ENCODE measurements at regions not wholly inside any gene's neighbourhood (a gene's known extent, or its start where the extent isn't known, plus 50 kb on each side); places are given as distances from the start of the nearest gene placed in this dataset.

DNA sequence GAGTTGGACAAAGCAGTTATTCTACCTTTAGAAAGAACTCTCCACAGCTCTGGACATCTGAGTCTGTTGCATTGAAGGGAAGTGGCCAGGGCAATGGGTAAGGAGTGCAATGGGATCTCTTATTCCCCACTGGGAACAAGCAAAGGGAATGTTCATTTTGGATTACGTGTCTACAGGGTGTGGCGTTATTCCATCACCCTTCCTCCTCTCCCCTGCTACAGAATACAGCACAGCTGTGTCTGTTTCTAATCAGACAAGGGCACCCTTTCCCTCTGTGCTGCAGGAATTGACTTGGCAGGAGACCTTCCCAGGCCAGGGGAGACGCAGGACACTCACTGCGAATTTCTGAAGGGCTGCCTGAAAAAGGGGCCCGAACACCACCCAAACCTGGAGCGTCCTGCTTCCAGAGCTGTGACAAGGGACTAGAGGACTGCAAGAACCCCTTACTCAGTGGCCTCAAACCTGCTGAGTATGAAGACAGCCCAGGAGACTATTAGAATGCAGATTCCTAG is 163.6 kb upstream of the RAB4A start:
- Histone ChIP-seq H3K27ac (no peak overlapping the region), H3K27me3 (peaks cover 0 to 6% (median 0%) of the 10 kb centered on the region in 11 experiments; a peak in 4 of 22 replicates), H4K20me1 (peaks cover 0 to 5% (median 0%) of the 10 kb centered on the region in 11 experiments; a peak in 1 of 22 replicates), H3K4me1 (peaks cover 33 to 55% (median 41%) of the 10 kb centered on the region in 10 experiments), H3K9me3 (replicated peaks in 1 of 11) (peaks cover 0 to 6% (median 0%) of the 10 kb centered on the region in 11 experiments; a peak in 2 of 22 replicates), H3K36me3 (no peaks in the 10 kb centered on the region), H3K9ac (no peak overlapping the region), H3K4me3 (no peak overlapping the region), H3K4me2 (peak overlapping the region in 9 of 11 experiments; percentile 2 to 47 (median 20); a peak in 12 of 22 replicates)
- TF ChIP-seq Cebpa-rat (IDR thresholded peaks at IDR 0.05): no peak

DNA sequence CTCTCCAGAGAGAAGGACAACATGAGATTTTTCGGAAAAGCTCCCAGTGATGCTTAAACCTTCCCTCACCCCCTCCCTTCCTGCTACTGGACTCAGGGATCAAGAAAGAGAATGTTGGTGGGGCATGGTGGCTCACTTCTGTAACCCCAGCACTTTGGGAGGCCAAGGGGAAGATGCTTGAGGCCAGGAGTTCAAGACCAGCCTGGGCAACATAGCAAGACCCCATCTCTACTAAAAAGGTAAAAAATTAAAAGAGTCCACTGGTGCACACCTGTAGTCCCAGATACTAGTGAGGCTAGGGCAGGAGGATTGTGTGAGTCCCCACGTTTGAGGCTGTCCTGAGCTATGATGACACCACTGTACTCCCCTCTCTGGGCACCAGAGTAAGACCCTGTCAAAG is 162.9 kb upstream of the RAB4A start:
- Histone ChIP-seq H3K4me3 (no peak overlapping the region), H3K4me2 (peak overlapping the region; percentile 78 to 93 (median 85)), H4K20me1 (peaks cover 0 to 5% (median 0%) of the 10 kb centered on the region in 11 experiments; a peak in 1 of 22 replicates), H3K4me1 (peaks cover 33 to 55% (median 41%) of the 10 kb centered on the region in 10 experiments), H3K36me3 (no peaks in the 10 kb centered on the region), H3K27me3 (peaks cover 0 to 6% (median 0%) of the 10 kb centered on the region in 11 experiments; a peak in 4 of 22 replicates), H3K9me3 (replicated peaks in 1 of 11) (peaks cover 0 to 6% (median 0%) of the 10 kb centered on the region in 11 experiments; a peak in 2 of 22 replicates), H3K27ac (peak overlapping the region in 2 of 11 experiments; percentile 81 to 85; a peak in 4 of 22 replicates), H3K9ac (0 out of 22 replicates have a peak overlapping the region, but pooled peaks of 1 of the 11 experiments have one; percentile 68)
- no peak for TF ChIP-seq Cebpa-rat (IDR thresholded peaks at IDR 0.05)

DNA sequence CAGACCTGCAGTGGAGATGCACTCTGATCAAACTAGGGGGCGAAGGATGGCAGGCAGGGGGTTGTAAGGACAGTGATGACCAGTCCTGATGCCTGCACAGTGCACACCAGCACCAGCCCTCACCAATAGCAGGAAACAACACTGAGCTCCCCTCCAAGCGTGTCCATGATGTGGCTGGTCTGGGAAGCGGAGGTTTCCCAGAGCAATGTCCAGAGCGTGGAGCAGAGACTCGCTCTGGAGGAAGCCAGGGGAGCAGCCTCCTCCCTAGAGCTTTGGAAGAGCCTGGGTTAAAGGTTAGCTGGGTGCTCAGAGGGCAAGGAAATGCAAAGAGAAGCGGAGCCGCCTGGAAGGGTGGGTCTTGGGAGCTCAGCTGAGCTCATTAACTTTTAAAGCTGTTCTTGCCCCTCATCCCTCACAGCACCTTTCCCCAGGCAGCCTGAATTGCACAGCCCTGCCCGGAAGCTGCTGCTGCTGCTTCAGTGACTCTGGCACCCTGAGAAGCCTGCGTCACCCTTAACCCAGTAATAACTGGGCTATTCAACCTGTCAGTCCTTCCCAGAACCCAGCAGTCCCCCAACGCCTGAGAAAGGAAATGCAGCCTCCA is 162.2 kb upstream of the RAB4A start:
- TF ChIP-seq Cebpa-rat (IDR thresholded peaks at IDR 0.05): no peak
- peak overlapping the region in 10 of 11 experiments; percentile 9 to 68 (median 51); a peak in 13 of 22 replicates for H3K9ac ChIP-seq
- H3K4me2 ChIP-seq: peak overlapping the region; percentile 78 to 93 (median 85)
- peaks cover 0 to 6% (median 0%) of the 10 kb centered on the region in 11 experiments; a peak in 2 of 22 replicates for H3K9me3 ChIP-seq (replicated peaks in 1 of 11)
- peaks cover 34 to 62% (median 44%) of the 10 kb centered on the region in 10 experiments for H3K4me1 ChIP-seq
- H4K20me1 ChIP-seq: peaks cover 0 to 5% (median 0%) of the 10 kb centered on the region in 11 experiments; a peak in 1 of 22 replicates
- H3K4me3 ChIP-seq: no peak overlapping the region
- H3K27me3 ChIP-seq: peaks cover 0 to 6% (median 0%) of the 10 kb centered on the region in 11 experiments; a peak in 4 of 22 replicates
- H3K27ac ChIP-seq: peak overlapping the region; percentile 27 to 87 (median 64); a peak in 20 of 22 replicates
- H3K36me3 ChIP-seq: no peaks in the 10 kb centered on the region

DNA sequence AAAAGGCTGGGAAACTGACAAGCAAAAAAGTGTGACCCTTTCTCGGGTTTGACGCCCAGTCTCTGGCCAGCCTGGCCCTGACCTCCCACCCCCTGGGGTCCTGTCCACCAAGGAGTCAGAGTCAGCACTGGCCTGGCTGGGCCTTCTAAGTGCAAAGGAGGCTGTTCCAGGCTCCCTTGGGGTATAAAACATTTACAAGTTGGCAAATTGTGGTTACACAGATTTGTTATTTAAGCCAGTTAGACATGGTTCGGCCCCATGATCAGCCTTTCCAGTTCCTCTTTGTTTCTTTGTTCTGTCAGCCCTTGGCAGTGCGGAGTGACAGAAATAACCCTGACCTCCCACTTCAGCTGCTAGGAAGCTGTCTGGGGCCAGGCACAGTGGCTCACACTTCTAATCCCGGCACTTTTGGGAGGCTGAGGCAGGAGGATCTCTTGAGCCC is 161.6 kb upstream of the RAB4A start:
- peaks cover 36 to 68% (median 51%) of the 10 kb centered on the region in 10 experiments for H3K4me1 ChIP-seq
- no peak for TF ChIP-seq Cebpa-rat (IDR thresholded peaks at IDR 0.05)
- no peaks in the 10 kb centered on the region for H3K36me3 ChIP-seq
- H3K27me3 ChIP-seq: peaks cover 0 to 6% (median 0%) of the 10 kb centered on the region in 11 experiments; a peak in 4 of 22 replicates
- peaks cover 0 to 3% (median 0%) of the 10 kb centered on the region in 11 experiments; a peak in 2 of 22 replicates for H3K9me3 ChIP-seq (replicated peaks in 1 of 11)
- peak overlapping the region in 10 of 11 experiments; percentile 9 to 68 (median 51); a peak in 15 of 22 replicates for H3K9ac ChIP-seq
- peak overlapping the region; percentile 78 to 93 (median 85) for H3K4me2 ChIP-seq
- no peak overlapping the region for H3K4me3 ChIP-seq
- H4K20me1 ChIP-seq: peaks cover 0 to 5% (median 0%) of the 10 kb centered on the region in 11 experiments; a peak in 1 of 22 replicates
- peak overlapping the region; percentile 27 to 87 (median 64); a peak in 20 of 22 replicates for H3K27ac ChIP-seq

DNA sequence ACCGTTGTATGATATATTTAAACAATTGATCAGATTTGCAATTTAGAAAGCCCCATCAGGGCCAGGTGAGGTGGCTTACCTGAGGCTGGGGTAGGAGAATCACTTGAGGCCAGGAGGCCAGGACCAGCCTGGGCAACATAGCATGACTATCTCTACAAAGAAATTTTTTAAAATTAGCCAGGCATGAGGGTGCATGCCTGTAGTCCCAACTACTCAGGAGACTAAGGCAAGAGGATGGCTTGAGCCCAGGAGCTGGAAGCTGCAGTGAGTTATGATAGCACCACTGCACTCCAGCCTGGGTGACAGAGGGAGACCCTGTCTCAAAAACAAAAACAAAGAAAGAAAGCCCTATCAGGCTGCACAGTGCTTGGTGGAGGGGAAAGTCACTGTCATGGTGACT is 159.9 kb upstream of the RAB4A start:
- Histone ChIP-seq H3K4me2 (peak overlapping the region in 7 of 11 experiments; percentile 2 to 88 (median 78); a peak in 3 of 22 replicates), H3K9ac (no peak overlapping the region), H3K27me3 (peaks cover 0 to 6% (median 0%) of the 10 kb centered on the region in 11 experiments; a peak in 4 of 22 replicates), H3K9me3 (replicated peaks in 1 of 11) (no peaks in the 10 kb centered on the region), H3K27ac (no peak overlapping the region), H3K4me3 (no peak overlapping the region), H3K4me1 (peaks cover 40 to 73% (median 62%) of the 10 kb centered on the region in 10 experiments), H3K36me3 (no peaks in the 10 kb centered on the region), H4K20me1 (peaks cover 0 to 5% (median 0%) of the 10 kb centered on the region in 11 experiments; a peak in 1 of 22 replicates)
- no peak for TF ChIP-seq Cebpa-rat (IDR thresholded peaks at IDR 0.05)

DNA sequence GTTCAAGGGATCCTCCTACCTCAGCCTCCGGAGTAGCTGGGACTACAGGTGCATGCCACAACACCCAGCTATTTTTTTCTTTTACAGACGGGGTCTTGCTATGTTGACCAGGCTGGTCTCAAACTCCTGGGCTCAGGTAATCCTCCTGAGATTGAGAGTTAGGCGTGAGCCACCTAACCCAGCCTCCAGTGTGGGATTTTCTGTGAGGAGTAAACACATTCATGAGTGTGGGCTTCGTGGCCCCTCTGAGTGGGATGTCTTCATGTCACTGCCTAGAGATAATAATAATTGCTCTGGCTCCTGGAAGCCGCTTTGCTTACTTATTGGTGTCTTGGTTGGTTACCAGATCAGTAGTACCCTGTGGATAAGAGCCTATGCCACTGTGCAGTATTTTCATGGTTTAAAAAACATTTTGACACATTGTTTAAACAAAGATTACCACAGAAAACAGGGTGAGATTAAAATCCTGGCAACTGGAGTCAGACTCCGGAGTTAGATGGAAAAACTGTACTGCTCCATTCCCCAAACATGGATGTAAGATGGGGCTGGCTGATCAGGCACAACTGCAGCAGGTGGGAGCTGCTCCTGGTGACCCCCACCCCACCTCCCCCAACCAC is 159.1 kb upstream of the RAB4A start:
- no peaks in the 10 kb centered on the region for H3K36me3 ChIP-seq
- TF ChIP-seq Cebpa-rat (IDR thresholded peaks at IDR 0.05): no peak
- no peaks in the 10 kb centered on the region for H3K9me3 ChIP-seq (replicated peaks in 1 of 11)
- H3K4me1 ChIP-seq: peaks cover 43 to 77% (median 67%) of the 10 kb centered on the region in 10 experiments
- no peak overlapping the region for H3K9ac ChIP-seq
- no peak overlapping the region for H3K27ac ChIP-seq
- 0 out of 22 replicates have a peak overlapping the region, but pooled peaks of 2 of the 11 experiments have one; percentile 6 to 85 for H3K4me2 ChIP-seq
- no peak overlapping the region for H3K4me3 ChIP-seq
- H4K20me1 ChIP-seq: peaks cover 0 to 5% (median 0%) of the 10 kb centered on the region in 11 experiments; a peak in 1 of 22 replicates
- H3K27me3 ChIP-seq: peaks cover 0 to 6% (median 0%) of the 10 kb centered on the region in 11 experiments; a peak in 4 of 22 replicates

DNA sequence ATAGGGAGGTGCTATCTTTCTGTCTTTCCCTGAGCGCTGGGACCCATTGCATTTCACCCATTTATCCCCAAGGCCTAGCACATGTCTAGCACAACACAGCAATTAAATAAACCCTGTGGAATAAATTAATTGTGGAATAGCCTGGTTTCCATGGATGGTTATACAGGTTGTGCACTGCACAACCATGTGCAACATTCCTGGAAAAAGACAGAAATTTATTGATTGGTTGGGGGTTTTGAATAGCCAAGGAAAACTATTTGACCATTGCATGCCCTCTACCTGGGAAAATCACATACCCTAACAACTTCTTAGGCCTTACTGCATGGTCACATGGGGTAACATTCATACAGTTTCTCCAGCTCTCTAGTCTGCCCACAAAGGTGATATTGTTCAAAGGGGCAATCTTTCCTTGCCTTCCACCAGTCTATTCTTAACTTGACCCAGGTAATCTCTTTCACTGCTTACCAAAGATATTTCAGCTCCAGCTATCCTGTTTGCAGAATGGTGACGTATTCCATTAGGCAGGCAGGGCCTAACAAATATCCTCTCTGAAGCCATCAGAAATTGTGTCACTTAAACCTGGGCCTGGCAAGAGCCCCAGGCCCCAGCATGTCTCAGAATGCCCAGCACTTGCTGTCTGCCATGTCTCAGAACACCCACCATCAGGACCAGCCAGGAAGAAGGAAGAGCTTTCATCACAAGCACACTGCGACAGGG is 157.9 kb upstream of the RAB4A start:
- H3K9ac ChIP-seq: no peak overlapping the region
- TF ChIP-seq Cebpa-rat (IDR thresholded peaks at IDR 0.05): no peak
- H3K36me3 ChIP-seq: no peaks in the 10 kb centered on the region
- peaks cover 0 to 5% (median 0%) of the 10 kb centered on the region in 11 experiments; a peak in 2 of 22 replicates for H3K27me3 ChIP-seq
- peak overlapping the region in 9 of 11 experiments; percentile 52 to 89 (median 66); a peak in 12 of 22 replicates for H3K4me2 ChIP-seq
- no peak overlapping the region for H3K27ac ChIP-seq
- peaks cover 0 to 5% (median 0%) of the 10 kb centered on the region in 11 experiments; a peak in 1 of 22 replicates for H4K20me1 ChIP-seq
- H3K9me3 ChIP-seq (replicated peaks in 1 of 11): no peaks in the 10 kb centered on the region
- no peak overlapping the region for H3K4me3 ChIP-seq
- H3K4me1 ChIP-seq: peaks cover 53 to 81% (median 75%) of the 10 kb centered on the region in 10 experiments

DNA sequence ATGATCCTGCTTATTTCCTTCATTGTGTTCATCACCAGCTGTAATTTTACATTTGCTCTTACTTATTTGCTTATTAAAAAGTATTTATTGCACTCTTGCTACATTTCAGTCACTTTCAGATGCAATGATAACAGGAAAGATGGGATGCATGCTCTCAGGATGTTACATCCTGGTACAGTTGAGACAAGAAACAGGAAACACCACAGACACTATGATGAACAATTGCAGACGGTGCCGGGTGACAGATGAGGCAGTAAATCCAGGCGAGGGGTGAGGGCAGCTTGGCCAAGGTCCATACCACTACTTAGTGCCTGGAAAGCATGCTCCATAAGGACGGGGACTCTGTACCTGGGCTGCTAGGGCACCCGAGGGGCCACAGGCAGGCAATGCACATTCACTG is 156.6 kb upstream of the RAB4A start:
- Histone ChIP-seq H3K27ac (0 out of 22 replicates have a peak overlapping the region, but pooled peaks of 1 of the 11 experiments have one; percentile 4), H3K36me3 (no peaks in the 10 kb centered on the region), H3K27me3 (no peaks in the 10 kb centered on the region; a peak in 1 of 22 replicates), H3K4me3 (no peak overlapping the region), H3K9me3 (replicated peaks in 1 of 11) (peaks cover 5 to 8% (median 8%) of the 10 kb centered on the region in 11 experiments; a peak in 21 of 22 replicates), H4K20me1 (no peaks in the 10 kb centered on the region), H3K4me2 (peak overlapping the region; percentile 43 to 89 (median 64)), H3K9ac (no peak overlapping the region), H3K4me1 (peaks cover 47 to 82% (median 68%) of the 10 kb centered on the region in 10 experiments)
- TF ChIP-seq Cebpa-rat (IDR thresholded peaks at IDR 0.05): no peak
